ENCODE measurements at regions not wholly inside any gene's neighbourhood (a gene's known extent, or its start where the extent isn't known, plus 50 kb on each side); places are given as distances from the start of the nearest gene placed in this dataset.
A peak's percentile ranks its signal among the peaks of the same experiment; 100 is the strongest.

DNA sequence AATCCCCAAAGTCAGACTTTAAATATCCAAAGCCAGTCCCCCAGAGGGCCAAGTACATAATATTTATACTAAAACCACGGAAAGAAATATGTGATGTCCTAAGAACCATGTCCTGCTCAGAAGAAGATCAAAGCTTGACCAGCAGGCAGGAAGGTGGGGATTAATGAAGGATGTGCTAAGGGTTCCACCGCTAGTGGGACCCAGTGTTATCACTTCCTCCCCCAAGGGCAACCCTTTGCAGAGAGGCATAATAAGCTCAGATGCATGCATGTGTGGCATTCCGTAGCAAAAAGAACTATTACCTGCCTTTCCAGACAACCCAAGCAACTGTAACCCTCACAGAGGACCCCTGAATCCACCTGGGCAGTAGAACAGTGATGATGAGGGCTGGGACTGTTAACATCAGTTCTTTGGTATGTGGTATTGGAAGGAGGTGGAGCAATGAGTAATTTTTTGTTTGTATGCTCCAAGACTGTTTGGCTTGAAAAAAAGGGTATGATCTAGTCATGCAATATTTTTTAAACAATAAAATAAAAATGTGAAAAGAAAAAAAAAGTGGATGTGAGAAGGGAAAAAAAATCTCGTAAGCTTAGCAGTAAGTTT, 71.7 kb upstream of the ETV6 start:
- no peak for TF ChIP-seq CTCF (IDR thresholded peaks at IDR 0.05)

GRCh38 chr12:11578461-11578993, 70.9 kb upstream of the ETV6 start:
- DNase-seq (ENCODE audit: low spot score) (no peak), ATAC-seq (ENCODE audit: insufficient number of reproducible peaks, low FRiP score, low read depth) (no peak)
- H3K4me1 ChIP-seq (ENCODE audit: control insufficient read depth in 1 of 2, low read depth in 2 of 2) = peaks cover 22 to 27% of the 10 kb centered on the region in 2 donors
- TF ChIP-seq CTCF (IDR thresholded peaks at IDR 0.05) = no peak
- no peaks in the 10 kb centered on the region for H3K9me3 ChIP-seq
- no peaks in the 10 kb centered on the region for H3K36me3 ChIP-seq
- H3K27ac ChIP-seq = peak overlapping the region in 1 of 2 donors; percentile 73
- H3K4me3 ChIP-seq = no peak overlapping the region
- H3K27me3 ChIP-seq (replicated peaks; ENCODE audit: insufficient read depth) = no peaks in the 10 kb centered on the region

More for the DNA sequence above, 71.7 kb upstream of the ETV6 start:
- Histone ChIP-seq H3K27ac (peak overlapping the region in 1 of 2 donors; percentile 23), H3K4me1 (ENCODE audit: control insufficient read depth in 1 of 2, low read depth in 2 of 2) (peaks cover 22 to 27% of the 10 kb centered on the region in 2 donors), H3K27me3 (replicated peaks; ENCODE audit: insufficient read depth) (no peaks in the 10 kb centered on the region), H3K4me3 (no peak overlapping the region), H3K9me3 (no peaks in the 10 kb centered on the region), H3K36me3 (no peaks in the 10 kb centered on the region)
- DNase-seq (ENCODE audit: low spot score) (no peak), ATAC-seq (ENCODE audit: insufficient number of reproducible peaks, low FRiP score, low read depth) (no peak)

DNA sequence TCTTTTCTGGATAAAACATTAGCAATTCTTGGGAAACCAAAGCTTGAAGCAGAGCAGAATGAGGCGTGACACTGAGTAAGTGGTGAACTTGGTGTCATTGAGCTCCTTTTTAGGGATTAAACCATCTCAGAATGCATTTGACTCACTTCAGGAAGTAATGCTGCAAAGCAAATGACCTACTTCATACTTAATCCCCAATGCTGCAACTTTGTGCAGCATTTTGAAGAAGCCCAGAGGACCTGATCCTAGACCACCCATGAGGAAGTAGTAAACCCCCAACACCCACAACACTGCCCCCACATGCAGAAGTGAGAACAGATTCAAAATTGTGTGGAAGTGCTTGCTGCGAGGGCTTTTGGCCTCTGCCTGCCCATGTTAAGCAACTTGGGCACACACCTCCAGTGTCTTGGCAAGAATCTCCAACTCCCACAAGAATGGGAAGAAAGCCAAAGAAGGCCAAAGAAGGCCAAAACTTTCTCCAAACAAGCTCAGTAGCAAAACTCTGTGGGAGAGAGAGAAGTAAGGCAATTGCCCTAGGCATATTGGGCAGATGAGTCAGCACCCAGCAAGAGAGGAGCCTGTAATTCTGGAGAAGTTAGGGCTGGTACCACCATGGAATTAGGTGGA, 69.2 kb upstream of the ETV6 start:
- peaks cover 22 to 27% of the 10 kb centered on the region in 2 donors for H3K4me1 ChIP-seq (ENCODE audit: control insufficient read depth in 1 of 2, low read depth in 2 of 2)
- no peaks in the 10 kb centered on the region for H3K27me3 ChIP-seq (replicated peaks; ENCODE audit: insufficient read depth)
- ATAC-seq (ENCODE audit: insufficient number of reproducible peaks, low FRiP score, low read depth) (peak; percentile 63), DNase-seq (ENCODE audit: low spot score) (no peak)
- H3K9me3 ChIP-seq = no peaks in the 10 kb centered on the region
- H3K4me3 ChIP-seq = no peak overlapping the region
- no peak for TF ChIP-seq CTCF (IDR thresholded peaks at IDR 0.05)
- no peaks in the 10 kb centered on the region for H3K36me3 ChIP-seq
- H3K27ac ChIP-seq = peak overlapping the region; percentile 72 to 73

- Histone ChIP-seq H3K27ac (no peak overlapping the region), H3K4me1 (ENCODE audit: control insufficient read depth in 1 of 2, low read depth in 2 of 2) (peaks cover 22 to 27% of the 10 kb centered on the region in 2 donors), H3K4me3 (no peak overlapping the region), H3K27me3 (replicated peaks; ENCODE audit: insufficient read depth) (no peaks in the 10 kb centered on the region), H3K36me3 (no peaks in the 10 kb centered on the region), H3K9me3 (no peaks in the 10 kb centered on the region)
- DNase-seq (ENCODE audit: low spot score) = no peak
- peak; percentile 75 for TF ChIP-seq CTCF (IDR thresholded peaks at IDR 0.05)
- no peak for ATAC-seq (ENCODE audit: insufficient number of reproducible peaks, low FRiP score, low read depth)
These were observed 68.2 kb upstream of the ETV6 start for GRCh38 chr12:11581179-11581755.

DNA sequence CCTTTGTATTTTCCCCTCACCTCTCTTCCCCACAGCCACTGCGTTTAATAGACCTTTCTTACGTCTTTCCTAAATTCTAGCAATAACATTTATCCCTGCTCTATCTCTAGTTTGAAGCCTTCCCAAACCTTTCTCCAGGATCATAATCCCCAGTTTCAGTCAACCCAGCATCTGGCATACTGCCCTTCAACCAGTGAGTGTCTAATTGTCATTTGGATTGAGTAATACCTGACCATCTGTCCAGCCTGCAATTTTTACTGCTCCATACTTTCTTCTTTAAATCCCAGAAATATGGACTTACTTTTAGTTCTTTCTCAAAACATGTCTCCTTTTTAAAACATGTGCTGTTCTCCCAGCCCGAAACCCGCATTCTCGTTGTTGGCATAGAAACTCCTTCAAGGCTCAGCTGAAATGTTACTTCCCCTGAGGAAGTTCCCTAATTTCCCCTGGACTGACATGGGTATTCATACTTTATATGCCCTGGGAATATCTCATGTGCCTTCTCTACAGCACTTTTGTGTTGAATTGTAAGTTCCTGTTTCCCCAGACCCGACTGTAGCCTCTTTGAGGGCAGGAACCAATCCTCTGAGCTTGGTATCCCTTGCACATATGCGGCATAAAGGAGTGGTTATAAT, 65.1 kb upstream of the ETV6 start:
- Histone ChIP-seq H3K36me3 (no peaks in the 10 kb centered on the region), H3K4me3 (no peak overlapping the region), H3K27ac (no peak overlapping the region), H3K27me3 (replicated peaks; ENCODE audit: insufficient read depth) (no peaks in the 10 kb centered on the region), H3K9me3 (no peaks in the 10 kb centered on the region), H3K4me1 (ENCODE audit: control insufficient read depth in 1 of 2, low read depth in 2 of 2) (peaks cover 13 to 20% of the 10 kb centered on the region in 2 donors)
- ATAC-seq (ENCODE audit: insufficient number of reproducible peaks, low FRiP score, low read depth) (no peak), DNase-seq (ENCODE audit: low spot score) (no peak)
- no peak for TF ChIP-seq CTCF (IDR thresholded peaks at IDR 0.05)
